ENCODE measurements at regions not wholly inside any gene's neighbourhood (a gene's known extent, or its start where the extent isn't known, plus 50 kb on each side); places are given as distances from the start of the nearest gene placed in this dataset.

DNA sequence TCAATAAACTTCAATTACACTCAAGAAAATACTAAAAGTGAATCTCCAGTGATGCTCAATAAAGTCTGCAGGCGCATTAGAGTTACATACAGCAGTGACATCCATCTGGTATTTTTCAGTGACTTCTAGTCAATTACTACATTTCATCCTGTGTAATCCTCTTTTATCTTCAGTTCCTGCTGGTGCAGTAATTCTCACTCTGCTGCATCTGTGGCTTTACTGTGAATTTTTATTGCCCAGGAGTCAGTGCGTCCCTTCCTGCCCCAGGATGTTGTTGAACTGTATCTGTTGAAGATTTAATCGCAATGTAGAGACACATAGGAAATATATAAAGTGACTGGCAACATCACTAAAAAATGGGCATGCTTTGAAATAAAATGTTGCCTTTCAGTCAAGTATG is 196.3 kb upstream of the TMTC4 start:
- in situ Hi-C loops (cut with MboI; ENCODE audit: low sequenced_read_pairs) = no loop called here

DNA sequence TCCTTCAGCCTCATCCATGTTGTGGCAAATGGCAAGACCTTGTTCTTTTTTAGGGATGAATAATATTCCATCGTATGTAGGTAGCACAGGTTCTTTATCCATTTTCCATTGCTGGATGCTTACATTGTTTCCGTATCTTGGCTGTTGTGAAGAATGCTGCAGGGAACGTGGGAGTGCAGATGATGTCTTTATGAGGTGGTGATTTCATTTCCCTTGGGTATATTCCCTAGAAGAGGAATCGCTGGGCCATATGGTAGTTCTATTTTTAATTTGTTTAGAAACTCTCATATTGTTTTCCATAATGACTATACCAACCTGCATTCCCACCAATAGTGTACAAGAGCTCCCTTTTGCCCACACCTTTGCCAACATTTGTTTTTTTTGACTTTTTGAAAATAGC is 186.3 kb upstream of the TMTC4 start:
- in situ Hi-C loops (cut with MboI; ENCODE audit: low sequenced_read_pairs) = no loop called here

DNA sequence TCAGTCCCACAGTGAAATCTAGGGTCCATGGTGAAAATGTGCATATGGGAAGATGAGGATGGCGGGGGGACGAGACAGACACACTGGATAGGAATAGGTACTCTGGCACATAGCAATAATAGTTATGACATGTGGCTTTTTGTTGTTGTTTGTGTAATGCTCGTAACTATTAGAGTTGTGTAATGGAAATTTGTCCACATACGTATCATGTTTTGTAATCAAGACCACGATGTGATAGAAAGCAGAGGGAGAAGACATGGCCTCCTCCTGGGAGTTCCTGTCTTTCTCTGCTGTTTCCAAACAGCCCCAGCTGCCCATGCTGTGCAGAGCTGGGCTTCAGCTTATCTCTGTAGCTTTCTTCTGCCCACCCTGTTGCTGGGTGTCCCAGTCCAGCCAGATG is 185.3 kb upstream of the TMTC4 start:
- in situ Hi-C loops (cut with MboI; ENCODE audit: low sequenced_read_pairs) = no loop called here

DNA sequence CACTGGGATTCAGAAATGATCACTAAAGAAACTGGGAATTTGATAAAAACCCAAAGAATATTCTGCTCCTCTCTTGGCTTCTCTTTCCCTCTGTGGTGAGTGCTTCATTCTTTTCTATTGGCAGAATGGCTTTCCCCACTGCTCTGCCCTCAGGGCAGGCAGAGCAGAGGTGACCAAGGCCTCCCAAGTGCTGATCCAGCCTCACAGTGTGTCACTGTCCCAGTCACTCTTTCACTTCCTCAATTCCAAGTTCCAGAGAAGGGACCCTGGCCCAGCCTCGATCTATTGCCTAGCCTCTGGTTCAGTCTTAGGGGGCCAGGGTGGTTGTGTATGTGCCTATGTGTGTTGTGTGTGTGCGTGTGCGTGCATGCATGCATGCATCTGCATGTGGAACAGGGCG is 180.6 kb upstream of the TMTC4 start:
- in situ Hi-C loops (cut with MboI; ENCODE audit: low sequenced_read_pairs) = no loop called here

DNA sequence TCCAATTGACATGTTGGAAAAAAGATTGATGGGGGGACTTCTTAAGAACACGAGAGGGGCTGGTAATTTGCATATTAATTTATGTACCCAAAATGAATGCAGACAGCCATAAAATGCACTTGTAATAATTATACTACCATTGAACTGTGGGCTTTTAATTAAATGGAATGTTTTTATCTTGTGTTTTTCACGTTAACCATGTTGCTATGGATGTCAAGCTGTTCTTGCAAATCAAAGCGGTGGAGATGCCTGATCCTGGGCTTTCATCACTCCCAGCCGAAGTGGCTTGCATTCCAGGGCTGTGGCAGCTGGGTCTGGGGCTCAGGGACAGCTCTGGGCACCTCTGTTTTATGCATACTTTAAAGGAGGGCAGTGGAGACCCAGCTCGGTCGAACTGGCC is 179.4 kb upstream of the TMTC4 start:
- in situ Hi-C loops (cut with MboI; ENCODE audit: low sequenced_read_pairs) = no loop called here

DNA sequence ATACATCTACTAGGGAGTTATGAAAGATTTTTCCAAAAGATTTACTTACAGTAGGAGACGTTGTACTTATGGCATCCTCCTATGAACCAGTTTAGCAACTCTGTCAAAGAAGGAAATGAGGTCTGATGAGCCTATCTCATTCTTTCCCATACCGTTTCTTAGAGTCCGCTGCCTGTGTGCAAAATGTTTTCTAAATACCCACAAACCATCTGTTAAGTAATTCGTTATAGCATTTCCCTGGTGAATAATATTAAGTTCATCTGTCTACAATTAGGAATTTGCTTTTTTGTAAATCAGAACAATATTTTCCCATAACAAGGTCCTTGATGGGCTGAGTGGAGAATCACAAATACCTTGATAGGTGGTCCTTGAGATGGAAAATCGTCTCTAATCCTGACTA is 178.8 kb upstream of the TMTC4 start:
- in situ Hi-C loops (cut with MboI; ENCODE audit: low sequenced_read_pairs) = no loop called here

DNA sequence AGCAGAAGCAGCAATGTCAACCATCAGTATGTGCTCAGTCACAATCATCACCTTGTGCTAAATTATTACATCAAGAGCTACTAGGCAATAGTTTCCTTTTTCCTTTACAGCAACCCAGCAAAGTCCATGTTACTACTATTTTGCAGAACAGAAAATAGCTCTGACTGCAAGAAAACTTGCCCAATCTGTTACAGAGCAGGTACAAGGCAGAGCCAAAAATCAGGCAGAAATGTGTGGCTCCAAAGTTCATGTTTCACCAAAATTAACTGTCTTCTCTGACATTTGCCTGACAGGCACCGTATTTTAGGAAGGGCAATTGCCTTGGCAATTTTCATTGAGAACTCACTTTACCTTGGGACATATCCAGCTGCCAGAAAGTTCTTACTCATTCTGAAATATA is 177.6 kb upstream of the TMTC4 start:
- in situ Hi-C loops (cut with MboI; ENCODE audit: low sequenced_read_pairs) = no loop called here

DNA sequence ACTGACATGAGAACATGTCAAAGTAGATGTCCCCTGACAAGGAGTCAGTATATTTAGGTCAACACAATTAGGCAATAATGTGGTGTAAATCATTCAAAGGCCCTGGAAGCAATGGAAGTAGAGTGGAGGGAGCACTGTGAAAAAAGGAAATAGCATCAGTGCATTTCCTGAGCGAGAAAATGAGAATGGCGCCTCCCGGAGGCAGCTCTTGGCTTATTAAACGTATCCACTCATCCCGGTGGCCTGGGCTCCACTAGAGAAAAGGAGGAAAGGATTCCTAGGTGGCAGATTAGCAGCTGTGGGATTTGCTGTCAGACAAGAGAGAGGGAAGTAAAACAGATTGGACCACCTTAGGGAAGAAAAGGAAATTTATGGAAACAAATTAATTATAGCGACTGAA is 173.7 kb upstream of the TMTC4 start:
- in situ Hi-C loops (cut with MboI; ENCODE audit: low sequenced_read_pairs) = no loop called here

DNA sequence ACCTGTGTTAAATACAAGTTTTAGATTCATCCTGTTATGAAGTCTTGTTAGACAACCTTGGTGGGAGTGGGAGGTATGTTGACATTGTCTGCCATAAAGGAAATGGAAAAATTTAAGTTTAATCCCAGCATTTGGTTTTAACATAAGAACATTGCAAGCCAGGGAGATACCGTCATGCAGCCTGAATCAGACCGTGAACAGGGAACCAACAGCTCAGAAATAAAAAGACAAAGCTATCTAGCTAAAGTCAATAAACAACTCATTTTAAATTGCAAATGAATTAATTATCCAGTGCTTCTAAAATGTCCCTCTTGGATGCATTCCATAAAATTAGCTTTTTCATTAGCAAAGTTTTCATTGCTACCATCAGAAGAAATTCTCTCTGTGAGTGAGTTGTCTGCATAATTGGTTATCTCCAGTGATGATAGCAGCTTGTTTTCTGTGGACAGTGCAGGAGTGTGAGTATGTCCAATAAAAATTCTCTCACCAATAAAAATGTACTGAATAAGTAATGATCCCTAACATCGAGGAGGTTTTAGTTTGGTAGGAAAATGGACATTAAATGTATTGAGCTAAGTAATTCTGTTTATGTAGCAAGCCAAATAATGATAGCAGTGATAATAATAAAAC is 170.6 kb upstream of the TMTC4 start:
- in situ Hi-C loops (cut with MboI; ENCODE audit: low sequenced_read_pairs) = no loop called here

DNA sequence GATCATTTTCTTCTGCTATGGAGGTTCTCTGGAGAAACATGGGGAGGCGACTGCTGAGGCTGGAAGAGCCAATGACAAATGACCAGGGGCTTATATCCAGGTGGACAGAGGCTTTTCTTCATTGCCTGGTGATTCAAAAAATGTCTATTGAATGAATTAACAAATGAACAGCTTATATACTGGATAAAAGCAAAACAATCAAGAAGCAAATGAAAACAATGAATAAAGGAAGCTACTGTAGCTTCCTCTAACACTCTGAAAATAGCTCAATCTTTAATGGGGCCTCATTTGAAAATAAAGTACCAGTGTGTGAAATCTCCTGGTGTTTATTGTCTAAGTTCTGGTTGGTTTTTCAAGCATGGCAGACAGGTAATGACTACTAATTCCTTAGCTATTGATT is 167.5 kb upstream of the TMTC4 start:
- in situ Hi-C loops (cut with MboI; ENCODE audit: low sequenced_read_pairs) = no loop called here

DNA sequence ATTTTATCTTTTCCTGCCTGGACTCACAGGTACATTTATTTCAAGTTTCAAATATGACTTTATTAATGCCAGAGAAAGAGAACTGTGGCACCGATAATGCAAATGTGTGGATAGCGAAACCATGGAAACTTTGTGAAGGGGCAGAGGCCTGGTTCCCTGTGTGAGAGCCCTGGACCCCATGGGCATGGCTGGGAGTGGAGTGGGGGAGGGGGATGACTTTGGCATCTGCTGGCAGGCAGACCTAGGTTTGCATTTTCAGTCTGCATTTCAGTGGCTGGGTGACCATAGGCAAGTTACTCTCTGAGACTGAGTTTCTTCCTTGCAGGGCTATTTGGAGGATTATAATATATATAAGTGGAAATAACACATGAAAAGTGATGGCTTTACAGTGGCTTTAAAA is 163.8 kb upstream of the TMTC4 start:
- in situ Hi-C loops (cut with MboI; ENCODE audit: low sequenced_read_pairs) = no loop called here

DNA sequence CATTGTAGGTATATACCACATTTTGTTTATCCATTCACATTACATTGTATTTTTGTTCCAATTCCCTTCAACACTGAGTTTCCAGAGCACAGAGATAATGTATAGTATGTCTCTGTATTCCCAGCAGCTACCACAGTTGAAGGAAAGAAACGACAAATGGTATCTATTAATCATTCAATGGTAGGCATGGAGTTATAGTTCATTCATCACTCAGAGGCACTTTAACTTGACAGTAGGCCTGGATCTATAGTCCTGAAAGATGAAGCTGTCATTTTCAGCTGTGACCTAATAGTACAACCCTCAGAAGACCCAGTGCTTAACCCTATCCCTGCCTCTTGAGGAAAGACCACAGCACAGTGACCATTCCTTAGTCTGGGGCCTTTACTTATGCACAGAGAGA is 163.0 kb upstream of the TMTC4 start:
- in situ Hi-C loops (cut with MboI; ENCODE audit: low sequenced_read_pairs) = no loop called here

DNA sequence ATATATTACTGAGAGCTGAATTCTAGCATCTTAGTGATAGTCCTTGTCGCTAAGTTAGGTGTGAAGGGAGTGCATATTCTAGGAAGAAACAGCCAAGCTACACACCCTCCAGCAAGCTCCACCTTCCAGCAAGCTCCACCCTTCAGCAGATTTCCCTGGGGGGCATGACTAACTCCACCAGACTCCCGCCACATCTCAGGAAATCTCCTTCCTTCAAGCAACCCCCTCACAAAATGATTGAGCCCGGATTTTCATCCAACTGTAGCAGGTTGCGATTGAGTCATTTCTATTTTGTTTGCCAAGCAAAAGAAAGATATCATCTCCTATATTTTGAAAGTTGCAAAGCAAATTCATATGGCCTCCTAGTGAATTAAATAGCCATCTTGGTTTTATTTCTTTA is 162.1 kb upstream of the TMTC4 start:
- in situ Hi-C loops (cut with MboI; ENCODE audit: low sequenced_read_pairs) = no loop called here

DNA sequence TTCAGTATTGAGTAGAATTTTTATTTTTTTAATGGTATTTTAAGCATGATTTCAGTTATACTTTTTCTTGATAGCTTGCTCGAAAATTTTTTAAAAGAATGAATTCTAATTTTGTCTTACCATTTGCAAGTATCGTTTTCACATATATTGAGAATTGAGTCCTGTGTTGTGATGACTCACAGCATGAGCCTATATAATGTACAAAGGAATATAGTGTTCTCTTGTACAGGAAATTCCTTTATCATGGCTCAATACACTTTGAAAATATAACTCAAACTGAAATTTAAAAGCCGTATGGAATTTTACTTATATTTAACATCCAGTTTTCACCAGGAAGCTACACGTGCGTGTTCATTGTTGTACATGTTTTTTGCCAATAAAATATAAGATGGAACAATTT is 161.1 kb upstream of the TMTC4 start:
- in situ Hi-C loops (cut with MboI; ENCODE audit: low sequenced_read_pairs) = no loop called here

DNA sequence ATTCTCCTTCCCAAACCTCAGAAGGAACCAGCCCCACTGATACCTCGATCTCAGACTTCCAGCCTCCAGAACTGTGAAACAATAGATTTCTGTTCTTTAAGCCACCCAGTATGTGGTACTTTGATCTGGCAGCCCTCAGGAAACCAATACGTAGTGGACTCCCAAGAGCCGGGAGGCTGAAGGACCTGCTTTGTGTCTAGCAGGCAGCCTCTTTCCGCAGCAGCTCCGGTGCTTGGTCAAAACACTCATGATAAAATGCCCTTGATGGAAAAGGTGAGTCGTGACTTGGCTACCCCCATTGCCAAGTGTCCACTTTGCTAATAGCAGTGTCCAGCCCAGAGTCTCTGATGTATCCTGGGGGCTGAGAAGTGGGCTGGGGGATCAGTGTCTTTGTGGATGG is 158.8 kb upstream of the TMTC4 start:
- in situ Hi-C loops (cut with MboI; ENCODE audit: low sequenced_read_pairs) = no loop called here

DNA sequence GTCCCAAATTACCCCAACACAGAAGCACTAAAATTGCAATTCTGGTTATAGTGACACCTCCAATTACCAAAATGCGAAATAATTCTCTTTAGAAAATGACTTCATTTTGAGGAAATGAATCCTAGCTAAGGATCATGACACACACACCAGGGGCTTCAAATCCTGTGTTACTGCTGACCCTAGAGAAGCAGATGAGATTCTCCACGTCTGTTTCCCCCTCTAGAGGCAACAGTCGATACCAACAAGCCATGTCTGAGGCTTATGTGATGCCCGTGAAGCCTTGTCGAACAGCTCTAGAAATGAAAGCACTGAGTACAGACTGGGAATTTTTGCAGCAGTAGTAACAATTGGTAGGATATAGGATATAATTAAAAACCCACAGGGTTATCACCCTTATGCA is 153.6 kb upstream of the TMTC4 start:
- in situ Hi-C loops (cut with MboI; ENCODE audit: low sequenced_read_pairs) = no loop called here

DNA sequence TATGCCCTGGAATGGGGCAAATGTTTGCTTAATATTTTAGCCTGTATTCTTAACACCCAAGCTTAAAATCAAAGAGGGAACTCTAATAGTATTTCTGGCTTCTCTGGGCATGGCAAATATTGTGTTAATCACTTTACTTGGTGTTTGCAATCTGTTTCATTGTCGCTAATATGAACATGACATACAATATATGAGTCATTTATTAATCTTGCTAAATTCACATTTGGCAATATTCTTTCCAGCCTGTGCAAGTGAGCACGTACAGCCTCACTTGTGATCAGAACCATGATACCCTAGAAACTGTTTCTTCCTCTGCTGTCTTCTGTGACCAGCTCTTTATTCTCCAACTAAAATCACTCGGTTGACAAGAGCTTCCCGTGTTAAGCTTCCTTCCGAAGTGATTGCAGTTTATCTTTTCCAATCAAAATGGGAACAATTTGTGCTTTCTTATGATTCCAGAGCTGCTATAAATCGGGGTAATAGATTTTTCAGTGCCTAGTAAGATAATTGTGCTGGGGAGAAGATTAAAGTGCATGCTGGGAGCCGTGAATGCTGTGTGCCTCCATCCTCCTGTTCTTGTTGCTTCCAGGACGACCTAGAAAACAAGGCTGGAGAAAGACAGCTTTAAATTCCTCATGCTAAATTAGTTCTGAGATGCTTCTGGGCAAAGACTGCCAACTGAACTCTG is 153.0 kb upstream of the TMTC4 start:
- in situ Hi-C loops (cut with MboI; ENCODE audit: low sequenced_read_pairs) = no loop called here

DNA sequence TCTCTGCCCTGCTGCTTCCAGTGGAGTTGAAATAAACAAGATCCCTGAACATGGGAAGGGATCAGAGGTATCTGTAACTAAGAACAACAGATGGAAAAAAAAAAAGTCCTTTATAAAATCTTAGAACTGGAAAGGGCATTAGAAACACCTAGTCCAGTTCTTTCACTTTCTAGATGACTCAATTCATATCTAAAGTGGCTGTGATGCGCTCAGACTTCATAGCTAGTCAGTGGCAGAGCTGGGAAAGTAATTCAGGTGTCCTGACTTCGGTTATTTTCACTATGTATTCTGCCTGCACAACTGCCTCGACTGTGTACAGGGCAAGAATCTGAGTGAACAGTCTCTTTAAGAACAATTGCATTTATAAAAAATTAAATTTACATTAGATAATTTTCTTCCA is 151.8 kb upstream of the TMTC4 start:
- in situ Hi-C loops (cut with MboI; ENCODE audit: low sequenced_read_pairs) = no loop called here

DNA sequence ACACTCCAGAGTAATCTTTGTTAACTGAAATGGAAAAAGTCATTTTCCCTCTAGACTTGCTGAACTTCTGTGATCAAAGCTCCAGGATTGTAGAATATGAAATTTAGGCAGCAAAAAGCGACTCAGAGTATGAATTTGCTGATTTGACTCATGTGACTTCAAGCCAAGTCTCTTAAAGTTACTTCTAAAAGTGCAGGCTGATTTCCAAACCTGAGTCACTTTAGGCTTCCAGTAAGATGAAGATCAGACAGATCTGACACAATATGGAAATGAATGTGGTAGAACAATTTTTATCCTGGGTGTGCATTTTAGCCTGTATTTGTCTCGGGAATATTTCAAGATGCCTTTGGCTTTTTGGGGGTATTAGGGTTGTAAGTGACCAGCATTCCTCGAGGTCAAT is 151.0 kb upstream of the TMTC4 start:
- in situ Hi-C loops (cut with MboI; ENCODE audit: low sequenced_read_pairs) = no loop called here

DNA sequence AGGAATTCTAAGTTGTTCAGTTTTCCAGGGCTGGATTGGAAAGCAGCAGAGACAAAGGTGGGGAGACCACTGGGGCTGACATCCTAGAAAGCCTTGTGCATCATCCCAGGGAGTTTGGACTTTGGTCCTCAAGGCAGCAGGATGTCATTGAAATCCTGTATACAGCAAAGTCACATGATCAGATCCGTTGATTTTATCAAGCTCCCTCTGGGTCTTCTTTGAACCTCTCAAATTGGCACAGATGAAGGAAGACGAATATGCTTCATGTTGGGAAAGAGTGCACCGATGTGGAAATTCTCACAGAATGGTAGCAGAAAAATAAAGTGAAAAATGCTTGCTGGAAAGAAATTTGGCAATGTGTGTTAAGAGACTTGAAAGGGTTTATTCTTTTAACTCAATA is 149.8 kb upstream of the TMTC4 start:
- in situ Hi-C loops (cut with MboI; ENCODE audit: low sequenced_read_pairs) = no loop called here

DNA sequence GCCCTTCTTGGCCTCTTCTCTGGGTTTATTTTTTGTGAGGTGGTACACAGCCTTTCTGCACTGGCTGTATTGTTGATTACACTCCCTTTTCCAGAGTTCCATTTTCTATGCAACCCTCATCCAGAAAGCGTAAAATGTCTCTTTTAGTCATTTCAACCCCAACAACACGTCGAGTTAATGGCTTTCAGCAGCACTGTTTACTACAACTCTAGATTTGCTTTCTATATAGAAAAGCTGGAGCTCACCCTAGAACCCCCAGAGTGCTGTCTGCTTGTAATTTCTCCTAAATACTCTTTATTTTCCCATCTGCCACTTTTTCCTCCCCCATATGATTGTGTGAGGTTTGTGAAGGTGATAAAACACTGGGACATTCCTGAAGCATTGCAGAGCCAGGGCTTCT is 148.9 kb upstream of the TMTC4 start:
- in situ Hi-C loops (cut with MboI; ENCODE audit: low sequenced_read_pairs) = no loop called here

DNA sequence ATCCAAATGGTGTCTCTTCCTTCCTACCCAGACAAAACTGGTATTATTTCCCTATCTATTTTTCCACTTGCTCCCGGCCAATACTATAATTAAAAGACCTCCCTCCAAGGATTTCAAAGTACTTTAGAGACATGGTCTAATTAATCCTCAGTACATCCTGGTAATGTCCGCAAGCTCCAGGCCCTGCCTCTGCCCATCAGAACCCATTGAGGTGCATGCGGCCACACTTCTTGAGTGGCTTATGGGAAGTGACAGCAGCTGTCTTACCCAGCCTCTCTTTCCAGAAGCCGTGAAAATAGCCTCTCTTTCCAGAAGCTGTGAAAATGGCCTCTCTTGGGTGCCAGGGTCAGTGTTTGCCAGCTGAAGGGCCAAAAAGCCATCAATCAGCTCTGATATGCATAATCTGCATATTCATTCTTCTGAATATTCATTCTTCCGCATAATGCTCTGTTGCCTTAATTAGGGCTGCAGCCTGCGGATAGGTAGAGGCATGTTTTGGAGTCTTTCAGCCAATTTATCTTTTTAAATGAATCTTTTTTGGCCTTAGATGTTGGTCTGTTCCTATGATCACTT is 148.4 kb upstream of the TMTC4 start:
- in situ Hi-C loops (cut with MboI; ENCODE audit: low sequenced_read_pairs) = no loop called here

DNA sequence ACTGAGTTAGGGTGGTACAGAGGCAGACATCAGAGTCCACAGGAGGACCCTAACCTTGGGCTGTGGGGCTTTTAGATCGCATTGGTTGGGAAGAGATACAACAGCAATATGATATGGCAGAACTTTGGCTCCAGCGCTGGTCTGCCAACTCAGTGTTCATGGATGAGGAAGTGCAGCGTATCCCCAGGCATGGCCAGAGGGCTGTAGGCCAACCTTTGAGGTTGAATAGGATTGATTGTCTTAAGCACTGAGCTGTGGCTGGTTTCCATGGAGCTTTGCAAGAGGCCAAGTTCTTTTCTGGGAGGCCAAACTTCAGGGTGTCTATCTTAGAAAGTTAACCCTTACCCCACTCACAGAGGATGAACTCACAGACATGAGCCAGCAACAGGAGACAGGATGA is 144.1 kb upstream of the TMTC4 start:
- in situ Hi-C loops (cut with MboI; ENCODE audit: low sequenced_read_pairs) = no loop called here
